Mammary epithelial cell (primary cell): ENCODE measurements at regions not wholly inside any gene's neighbourhood (a gene's known extent, or its start where the extent isn't known, plus 50 kb on each side); places are given as distances from the start of the nearest gene placed in this dataset.

Experiments used
- EZH2 ChIP-seq: IDR thresholded peaks from 2 replicates; pipeline ENCODE4 v1.6.1; 2012; ENCODE audit warnings: low read length, inconsistent platforms, borderline replicate concordance
- TF ChIP-seq, protein P1 (sequence below), 2 donors: IDR thresholded peaks in 1 of 2; conservative IDR thresholded peaks in 1 of 2; 2 replicates each; pipeline ENCODE4 v1.5.1; 2011 to 2012; ENCODE audit warnings: inconsistent platforms in 2 of 2, low read length in 2 of 2, mild to moderate bottlenecking in 2 of 2, control low read depth in 1 of 2, low read depth in 1 of 2; ENCODE audit not compliant: insufficient read depth in 1 of 2; ENCODE audit errors: extremely low read depth in 1 of 2

DNA sequence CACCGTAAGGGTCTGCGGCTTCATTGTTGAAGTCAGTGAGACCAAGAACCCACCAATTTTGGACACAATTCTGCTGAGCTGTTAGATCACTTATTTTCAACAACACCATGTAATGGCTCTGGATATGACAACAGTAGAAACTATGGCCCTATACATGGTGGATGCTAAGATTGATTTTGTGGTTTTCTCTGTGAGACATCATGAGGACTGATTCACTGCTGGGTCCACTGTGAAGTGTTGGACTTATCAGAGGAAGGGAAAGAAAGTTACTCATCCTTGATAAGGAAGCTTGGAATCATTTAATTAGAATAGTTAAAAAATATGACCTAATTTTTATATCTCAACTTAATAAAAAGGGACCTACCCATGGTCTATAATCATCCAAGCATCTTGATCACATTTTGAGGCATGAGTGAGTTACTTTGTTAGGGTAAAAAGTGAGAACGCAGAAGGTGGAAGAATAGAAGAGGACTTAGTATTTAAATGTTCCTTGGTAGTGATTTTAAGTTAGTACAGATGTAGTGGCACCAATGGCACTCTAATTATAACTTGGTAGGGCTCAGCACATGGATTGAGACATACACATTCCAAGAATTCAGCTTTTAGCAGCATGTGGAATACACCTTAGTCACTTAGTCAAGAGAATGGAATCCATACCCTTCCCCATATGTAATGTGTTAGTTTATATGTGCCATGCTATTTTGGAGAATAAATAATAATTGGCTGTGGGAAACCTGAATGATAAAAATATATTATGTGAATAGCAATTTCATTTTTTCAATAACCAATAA is 123.5 kb upstream of the CD180 start:
- TF ChIP-seq, protein P1, sequence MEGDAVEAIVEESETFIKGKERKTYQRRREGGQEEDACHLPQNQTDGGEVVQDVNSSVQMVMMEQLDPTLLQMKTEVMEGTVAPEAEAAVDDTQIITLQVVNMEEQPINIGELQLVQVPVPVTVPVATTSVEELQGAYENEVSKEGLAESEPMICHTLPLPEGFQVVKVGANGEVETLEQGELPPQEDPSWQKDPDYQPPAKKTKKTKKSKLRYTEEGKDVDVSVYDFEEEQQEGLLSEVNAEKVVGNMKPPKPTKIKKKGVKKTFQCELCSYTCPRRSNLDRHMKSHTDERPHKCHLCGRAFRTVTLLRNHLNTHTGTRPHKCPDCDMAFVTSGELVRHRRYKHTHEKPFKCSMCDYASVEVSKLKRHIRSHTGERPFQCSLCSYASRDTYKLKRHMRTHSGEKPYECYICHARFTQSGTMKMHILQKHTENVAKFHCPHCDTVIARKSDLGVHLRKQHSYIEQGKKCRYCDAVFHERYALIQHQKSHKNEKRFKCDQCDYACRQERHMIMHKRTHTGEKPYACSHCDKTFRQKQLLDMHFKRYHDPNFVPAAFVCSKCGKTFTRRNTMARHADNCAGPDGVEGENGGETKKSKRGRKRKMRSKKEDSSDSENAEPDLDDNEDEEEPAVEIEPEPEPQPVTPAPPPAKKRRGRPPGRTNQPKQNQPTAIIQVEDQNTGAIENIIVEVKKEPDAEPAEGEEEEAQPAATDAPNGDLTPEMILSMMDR (conservative IDR thresholded peaks at IDR 0.05 in 1 of 2, IDR thresholded peaks at IDR 0.05 in 1 of 2; ENCODE audit: extremely low read depth in 1 of 2, insufficient read depth in 1 of 2, low read depth in 1 of 2, low read length in 2 of 2) = no peak
- TF ChIP-seq EZH2 = no peak
